Activated T-cell treated with anti-CD3 and anti-CD28 coated beads for 48 hours (primary cell): ENCODE measurements at regions not wholly inside any gene's neighbourhood (a gene's known extent, or its start where the extent isn't known, plus 50 kb on each side); places are given as distances from the start of the nearest gene placed in this dataset.
A peak's percentile ranks its signal among the peaks of the same experiment; 100 is the strongest.
"Not testable (repeated sequence)": the region's sequence is repeated elsewhere in the genome, so short reads cannot be mapped to it uniquely, and the experiment has no call there.

Source experiments
- DNase-seq: peaks from one replicate; pipeline ENCODE4 v3.0.0-alpha.2; 2020; ENCODE audit warnings: low read depth

GRCh38 chr10:83986800-83987199 lies 152.5 kb upstream of the GHITM start:
- DNase-seq: no peak

DNA sequence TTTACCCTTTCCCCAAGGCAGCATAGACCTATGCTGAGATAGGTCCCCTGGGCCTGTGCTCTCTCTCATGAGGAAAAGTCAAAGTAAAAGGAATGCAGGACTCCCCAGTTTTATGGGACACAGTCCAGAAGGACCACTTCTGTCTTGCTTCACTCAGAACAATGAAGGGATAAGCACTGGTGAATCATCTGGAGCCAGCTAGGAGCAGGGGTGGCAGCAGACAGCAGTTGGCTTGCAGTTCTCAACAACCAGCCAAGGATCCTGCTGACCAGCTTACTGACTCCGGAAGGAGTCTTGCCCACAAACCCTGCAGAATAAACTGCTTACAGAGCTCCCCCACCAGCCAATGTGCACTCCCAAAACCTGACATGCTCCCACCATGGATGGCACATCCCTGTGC lies 152.1 kb upstream of the GHITM start:
- DNase-seq: no peak

DNA sequence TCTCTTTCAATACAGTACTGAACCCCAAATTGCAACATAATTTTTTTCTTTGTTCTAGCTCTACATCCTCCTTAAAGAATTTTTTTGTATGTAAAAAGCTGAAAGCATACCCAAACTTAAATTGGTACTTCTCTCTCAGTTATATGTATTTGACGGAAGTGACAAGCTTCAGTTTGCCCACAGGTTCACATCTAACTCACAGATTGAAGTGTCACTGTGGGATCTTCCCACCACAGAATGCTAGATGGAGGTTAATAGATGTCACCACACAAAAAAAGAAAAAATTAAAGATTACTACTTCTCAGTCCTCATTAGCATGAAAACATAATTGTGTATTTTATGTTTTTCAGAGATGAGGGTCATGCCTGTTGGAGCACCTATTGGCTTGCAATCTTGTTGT lies 150.9 kb upstream of the GHITM start:
- no peak for DNase-seq

DNA sequence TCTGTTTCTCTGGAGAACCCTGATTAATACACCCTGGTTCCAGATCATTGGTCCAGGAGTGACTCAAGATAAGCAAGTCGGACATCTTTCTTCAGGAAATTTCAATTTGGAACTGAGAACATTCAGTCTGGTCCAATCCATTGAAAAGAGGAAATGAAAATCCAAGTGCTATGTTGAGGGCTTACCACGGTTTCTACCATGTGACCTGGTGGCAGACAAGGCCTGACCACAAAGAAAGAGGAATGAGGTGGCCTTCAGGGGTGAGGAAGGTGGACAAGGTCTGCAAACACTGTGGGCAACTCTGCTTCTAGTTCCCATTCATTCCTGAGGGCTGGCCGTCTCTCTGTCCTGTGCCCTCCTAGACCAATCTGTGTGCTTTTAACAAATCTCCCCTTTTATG lies 149.2 kb upstream of the GHITM start:
- no peak for DNase-seq

GRCh38 chr10:83991986-83992753 lies 147.1 kb upstream of the GHITM start:
- no peak for DNase-seq

GRCh38 chr10:83994325-83994724 lies 145.0 kb upstream of the GHITM start:
- no peak for DNase-seq

- no peak for DNase-seq
These were observed 143.5 kb upstream of the GHITM start for GRCh38 chr10:83995738-83996331.

- DNase-seq: no peak
These were observed 135.1 kb upstream of the GHITM start for GRCh38 chr10:84004221-84004620.

GRCh38 chr10:84005403-84005802 lies 133.9 kb upstream of the GHITM start:
- DNase-seq: no peak

DNA sequence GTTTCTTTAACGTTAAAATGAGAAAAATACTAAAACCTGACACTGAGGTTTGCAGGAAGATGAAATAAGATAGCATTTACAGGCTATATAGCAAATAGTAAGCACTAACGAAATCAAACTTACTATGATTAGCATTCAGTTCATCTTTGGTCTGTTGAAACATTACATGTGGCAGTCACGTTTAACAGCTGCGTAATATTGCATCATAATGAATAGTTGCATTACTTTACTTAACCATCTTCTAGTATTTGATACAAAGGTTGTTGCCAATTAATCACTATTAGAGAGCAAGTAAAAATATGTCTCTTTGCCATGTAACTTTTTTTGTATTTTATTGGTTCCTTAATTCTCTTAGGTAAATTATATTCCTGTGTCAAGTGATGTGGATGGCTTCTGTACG lies 131.8 kb upstream of the GHITM start:
- no peak for DNase-seq

GRCh38 chr10:84008878-84009277 lies 130.4 kb upstream of the GHITM start:
- peak; percentile 36 for DNase-seq

DNA sequence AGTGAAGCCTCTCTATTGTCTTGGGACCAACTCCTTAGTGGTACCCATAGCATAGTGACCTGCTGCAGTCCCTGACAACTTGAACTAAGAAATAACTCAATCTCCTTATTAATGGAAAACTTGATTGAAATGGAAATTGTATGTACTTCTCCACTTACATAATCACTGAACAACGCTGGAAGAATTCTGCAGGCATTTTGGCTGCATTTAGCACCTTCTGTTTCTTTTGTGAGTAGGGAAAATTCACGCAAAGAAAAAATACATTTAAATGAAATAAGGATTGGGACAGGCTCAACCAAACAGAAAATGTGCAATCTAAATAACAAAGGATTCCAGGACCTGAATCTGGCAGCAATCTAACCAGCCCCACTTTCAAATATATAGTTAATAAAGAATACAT lies 126.9 kb upstream of the GHITM start:
- no peak for DNase-seq

- no peak for DNase-seq
These were observed 126.4 kb upstream of the GHITM start for GRCh38 chr10:84012831-84013458.

DNA sequence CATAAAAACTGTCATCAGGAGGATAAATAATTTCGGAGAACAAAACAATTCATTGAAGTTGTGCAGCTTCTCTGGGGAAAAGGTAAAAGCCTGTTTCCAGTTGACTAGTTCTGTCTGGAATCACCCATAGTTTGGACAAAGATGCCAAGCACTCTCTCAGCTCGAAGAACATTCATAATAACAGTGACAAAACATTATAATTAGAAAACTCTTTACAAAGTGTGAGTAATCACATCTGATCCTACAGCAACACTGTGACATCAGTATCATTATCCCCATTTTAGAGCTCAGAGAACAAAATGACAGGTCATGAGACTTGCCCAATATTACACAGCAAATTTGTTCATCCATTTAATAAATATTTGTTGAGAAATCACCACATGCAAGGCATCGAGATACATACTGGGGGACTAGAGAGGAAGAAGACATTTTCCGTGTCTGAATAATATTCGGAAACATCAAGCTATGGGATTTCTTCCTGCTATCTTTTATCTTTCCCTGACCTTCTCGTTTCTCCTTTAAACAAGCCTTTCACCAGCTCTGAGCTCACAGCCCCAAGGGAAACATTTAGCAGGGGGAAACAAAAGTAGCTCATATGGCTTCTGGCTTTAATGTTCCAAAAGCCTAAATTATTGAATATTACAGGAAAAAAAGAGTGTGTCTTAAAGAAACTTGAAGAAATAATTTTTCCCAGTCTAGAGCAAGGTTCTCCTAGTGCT lies 123.3 kb upstream of the GHITM start:
- no peak for DNase-seq

- no peak for DNase-seq
These were observed 120.5 kb upstream of the GHITM start for GRCh38 chr10:84018826-84019225.

DNA sequence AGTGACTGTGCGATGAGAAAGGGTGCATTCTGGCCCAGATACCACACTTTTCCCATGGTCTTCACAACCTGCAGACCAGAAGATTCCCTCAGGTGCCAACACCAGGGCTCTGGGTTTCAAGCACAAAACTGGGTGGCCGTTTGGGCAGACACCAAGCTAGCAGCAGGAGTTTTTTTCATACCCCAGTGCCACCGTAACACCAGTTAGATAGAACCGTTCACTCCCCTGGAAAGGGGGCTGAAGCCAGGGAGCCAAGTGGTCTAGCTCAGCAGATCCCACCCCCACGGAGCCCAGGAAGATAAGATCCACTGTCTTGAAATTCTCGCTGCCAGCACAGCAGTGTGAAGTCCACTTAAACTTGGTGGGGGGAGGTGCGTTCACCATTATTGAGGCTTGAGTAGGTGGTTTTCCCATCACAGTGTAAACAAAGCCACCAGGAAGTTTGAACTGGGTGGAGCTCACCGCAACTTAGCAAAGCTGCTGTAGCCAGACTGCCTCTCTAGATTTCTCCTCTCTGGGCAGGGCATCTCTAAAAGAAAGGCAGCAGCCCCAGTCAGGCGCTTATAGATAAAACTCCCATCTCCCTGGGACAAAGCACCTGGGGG lies 119.4 kb upstream of the GHITM start:
- not testable (repeated sequence) for DNase-seq

- no peak for DNase-seq
These were observed 112.5 kb upstream of the GHITM start for GRCh38 chr10:84026821-84027257.

- DNase-seq: no peak
These were observed 109.5 kb upstream of the GHITM start for GRCh38 chr10:84029840-84030239.

GRCh38 chr10:84038035-84038434 lies 101.3 kb upstream of the GHITM start:
- no peak for DNase-seq

GRCh38 chr10:84039957-84040356 lies 99.4 kb upstream of the GHITM start:
- DNase-seq: no peak

- DNase-seq: no peak
These were observed 91.9 kb upstream of the GHITM start for GRCh38 chr10:84047258-84048010.

GRCh38 chr10:84049645-84050011 lies 89.7 kb upstream of the GHITM start:
- DNase-seq: no peak
